ENCODE measurements at regions not wholly inside any gene's neighbourhood (a gene's known extent, or its start where the extent isn't known, plus 50 kb on each side); places are given as distances from the start of the nearest gene placed in this dataset.

GRCh38 chr2:76668279-76668678 lies 853.9 kb downstream of the LRRTM4 start:
- no peaks in the 10 kb centered on the region for H3K36me3 ChIP-seq (ENCODE audit: low read depth, missing control alignments)
- H3K4me3 ChIP-seq: no peak overlapping the region
- no peaks in the 10 kb centered on the region for H3K27me3 ChIP-seq
- no peaks in the 10 kb centered on the region for H3K4me1 ChIP-seq
- intact Hi-C loops (cut with DNase I; ENCODE audit: low total_unique reads): no loop called here
- WGBS, 2 donors: 48 to 50% methylated on average over 1 of the region's 1 CpG
- no peak for TF ChIP-seq CTCF (IDR thresholded peaks at IDR 0.05)
- TF ChIP-seq POLR2A (IDR thresholded peaks at IDR 0.05): no peak
- H3K9me3 ChIP-seq: no peaks in the 10 kb centered on the region
- H3K27ac ChIP-seq: no peak overlapping the region
- no peak for DNase-seq

- intact Hi-C loops (cut with DNase I; ENCODE audit: low total_unique reads): no loop called here
- H3K36me3 ChIP-seq (ENCODE audit: low read depth, missing control alignments): no peaks in the 10 kb centered on the region
- no peaks in the 10 kb centered on the region for H3K9me3 ChIP-seq
- H3K4me3 ChIP-seq: no peak overlapping the region
- H3K4me1 ChIP-seq: no peaks in the 10 kb centered on the region
- no peaks in the 10 kb centered on the region for H3K27me3 ChIP-seq
- WGBS, 2 donors: 53 to 80% methylated on average over 8 of the region's 8 CpGs
- no peak for DNase-seq
- H3K27ac ChIP-seq: no peak overlapping the region
- no peak for TF ChIP-seq CTCF (IDR thresholded peaks at IDR 0.05)
- TF ChIP-seq POLR2A (IDR thresholded peaks at IDR 0.05): no peak
Measured at GRCh38 chr2:76667821-76668271, 854.3 kb downstream of the LRRTM4 start.

- DNase-seq: no peak
- Histone ChIP-seq H3K36me3 (ENCODE audit: low read depth, missing control alignments) (no peaks in the 10 kb centered on the region), H3K4me1 (no peaks in the 10 kb centered on the region), H3K9me3 (no peaks in the 10 kb centered on the region), H3K27me3 (no peaks in the 10 kb centered on the region), H3K4me3 (no peak overlapping the region), H3K27ac (no peak overlapping the region)
- intact Hi-C loops (cut with DNase I; ENCODE audit: low total_unique reads): no loop called here
- 27 to 46% methylated on average over 2 of the region's 2 CpGs for WGBS, 2 donors
- TF ChIP-seq POLR2A (IDR thresholded peaks at IDR 0.05): no peak
- TF ChIP-seq CTCF (IDR thresholded peaks at IDR 0.05): no peak
Measured at GRCh38 chr2:76642129-76642528, 880.0 kb downstream of the LRRTM4 start.

GRCh38 chr2:76641506-76641905 lies 880.7 kb downstream of the LRRTM4 start:
- intact Hi-C loops (cut with DNase I; ENCODE audit: low total_unique reads): no loop called here

More at GRCh38 chr2:76641506-76641905, 880.7 kb downstream of the LRRTM4 start:
- no peaks in the 10 kb centered on the region for H3K27me3 ChIP-seq
- no peak for DNase-seq
- TF ChIP-seq POLR2A (IDR thresholded peaks at IDR 0.05) (no peak), CTCF (IDR thresholded peaks at IDR 0.05) (no peak)
- H3K36me3 ChIP-seq (ENCODE audit: low read depth, missing control alignments): no peaks in the 10 kb centered on the region
- no peaks in the 10 kb centered on the region for H3K9me3 ChIP-seq
- WGBS, 2 donors: 85 to 86% methylated on average over 3 of the region's 3 CpGs
- H3K4me3 ChIP-seq: no peak overlapping the region
- H3K4me1 ChIP-seq: no peaks in the 10 kb centered on the region
- no peak overlapping the region for H3K27ac ChIP-seq
